ENCODE measurements at regions not wholly inside any gene's neighbourhood (a gene's known extent, or its start where the extent isn't known, plus 50 kb on each side); places are given as distances from the start of the nearest gene placed in this dataset.

DNA sequence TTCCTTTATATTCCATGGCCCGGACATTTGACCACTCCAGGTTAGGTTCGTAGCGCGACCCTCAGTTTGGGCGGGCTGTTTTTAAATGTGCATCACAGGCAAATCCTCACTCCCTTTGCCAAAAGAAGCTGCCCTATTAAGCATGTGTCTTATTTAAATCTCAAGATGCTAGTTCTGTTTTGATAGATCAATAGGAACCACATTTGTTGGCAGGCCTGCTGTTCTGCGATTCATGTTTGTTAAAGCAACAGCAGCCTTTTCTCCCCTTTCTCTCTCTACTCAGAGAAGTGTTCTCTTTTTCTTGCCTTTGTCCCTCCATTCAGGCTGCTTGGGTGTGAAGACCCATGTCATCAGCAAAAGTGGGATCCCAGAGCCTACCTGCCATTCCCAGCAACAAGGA, 212.0 kb upstream of the SSTR4 start:
- H4K5ac ChIP-seq (ENCODE audit: insufficient read length, low read depth, low read length), result no peak overlapping the region

More for the DNA sequence above, 212.0 kb upstream of the SSTR4 start:
- Histone ChIP-seq H3K23ac (ENCODE audit: insufficient read length, low read depth, low read length) (no peak overlapping the region), H3K23me2 (ENCODE audit: insufficient read length, low read depth, low read length, poor library complexity, severe bottlenecking) (no peaks in the 10 kb centered on the region), H3K14ac (ENCODE audit: insufficient read depth, low read length) (no peak overlapping the region), H3K18ac (ENCODE audit: insufficient read length, low read depth, low read length) (no peak overlapping the region), H3K27ac (ENCODE audit: insufficient read length, low read depth, low read length) (no peak overlapping the region), H2AFZ (ENCODE audit: low read length) (no peak overlapping the region), H3K27me3 (ENCODE audit: insufficient read depth, low read length) (no peaks in the 10 kb centered on the region), H3K9ac (ENCODE audit: extremely low read depth, insufficient read length, low read length) (no peak overlapping the region), H2BK12ac (ENCODE audit: insufficient read length, low read depth, low read length) (no peak overlapping the region), H3K56ac (ENCODE audit: insufficient read length, low read depth, low read length) (no peak overlapping the region), H2BK15ac (ENCODE audit: low read depth, low read length) (no peak overlapping the region), H2AK5ac (ENCODE audit: insufficient read length, low read length) (no peak overlapping the region), H2BK120ac (ENCODE audit: low read depth, low read length, poor library complexity, severe bottlenecking) (no peak overlapping the region), H3K79me2 (ENCODE audit: insufficient read depth, low read length) (no peaks in the 10 kb centered on the region), H2BK5ac (ENCODE audit: insufficient read length, low read length) (no peak overlapping the region), H3K79me1 (ENCODE audit: insufficient read depth, low read depth, low read length, poor library complexity, severe bottlenecking) (no peaks in the 10 kb centered on the region), H4K91ac (ENCODE audit: insufficient read length, low read depth, low read length) (no peak overlapping the region), H2BK20ac (ENCODE audit: low read depth, low read length, poor library complexity, severe bottlenecking) (no peak overlapping the region), H4K20me1 (ENCODE audit: control insufficient read depth, insufficient read depth, insufficient read length) (no peaks in the 10 kb centered on the region), H3K4ac (ENCODE audit: low read depth, low read length) (no peak overlapping the region), H3K4me1 (ENCODE audit: insufficient read depth, low read length) (no peaks in the 10 kb centered on the region), H3K4me2 (ENCODE audit: insufficient read depth, insufficient read length, low read length) (no peak overlapping the region), H4K8ac (replicated peaks; ENCODE audit: insufficient read length, low read depth, low read length) (no peak overlapping the region), H3K9me3 (ENCODE audit: control insufficient read depth, low read depth, low read length) (no peaks in the 10 kb centered on the region), H3T11ph (ENCODE audit: low read length) (no peak overlapping the region)
- Mint-ChIP-seq H3K36me3 (ENCODE audit: insufficient read depth in 1 of 3, low read depth in 3 of 3) (no peaks in the 10 kb centered on the region), H3K27me3 (ENCODE audit: low read depth) (peaks cover 2% of the 10 kb centered on the region), H3K4me3 (no peak overlapping the region), H3K4me1 (peaks cover 0 to 5% of the 10 kb centered on the region in 2 experiments; a peak in 1 of 4 replicates), H3K9me3 (no peaks in the 10 kb centered on the region), H3K27ac (no peak overlapping the region)
- WGBS (ENCODE audit: extremely low coverage, insufficient read length, low lambda C conversion rate), result no CpG with 5 or more reads among the region's 6 CpGs
- TF ChIP-seq, protein P1, sequence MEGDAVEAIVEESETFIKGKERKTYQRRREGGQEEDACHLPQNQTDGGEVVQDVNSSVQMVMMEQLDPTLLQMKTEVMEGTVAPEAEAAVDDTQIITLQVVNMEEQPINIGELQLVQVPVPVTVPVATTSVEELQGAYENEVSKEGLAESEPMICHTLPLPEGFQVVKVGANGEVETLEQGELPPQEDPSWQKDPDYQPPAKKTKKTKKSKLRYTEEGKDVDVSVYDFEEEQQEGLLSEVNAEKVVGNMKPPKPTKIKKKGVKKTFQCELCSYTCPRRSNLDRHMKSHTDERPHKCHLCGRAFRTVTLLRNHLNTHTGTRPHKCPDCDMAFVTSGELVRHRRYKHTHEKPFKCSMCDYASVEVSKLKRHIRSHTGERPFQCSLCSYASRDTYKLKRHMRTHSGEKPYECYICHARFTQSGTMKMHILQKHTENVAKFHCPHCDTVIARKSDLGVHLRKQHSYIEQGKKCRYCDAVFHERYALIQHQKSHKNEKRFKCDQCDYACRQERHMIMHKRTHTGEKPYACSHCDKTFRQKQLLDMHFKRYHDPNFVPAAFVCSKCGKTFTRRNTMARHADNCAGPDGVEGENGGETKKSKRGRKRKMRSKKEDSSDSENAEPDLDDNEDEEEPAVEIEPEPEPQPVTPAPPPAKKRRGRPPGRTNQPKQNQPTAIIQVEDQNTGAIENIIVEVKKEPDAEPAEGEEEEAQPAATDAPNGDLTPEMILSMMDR (conservative IDR thresholded peaks at IDR 0.05), result no peak
- no peak for DNase-seq
